H1 (cell line): ENCODE measurements at regions not wholly inside any gene's neighbourhood (a gene's known extent, or its start where the extent isn't known, plus 50 kb on each side); places are given as distances from the start of the nearest gene placed in this dataset.

Experiments
- CTCF ChIA-PET: fragments of 300-600 bp; sonication (Branson Sonifier 250); formaldehyde crosslinking; loops from one replicate; lab custom pipeline; 2021; ENCODE audit not compliant: partially characterized antibody; lab: Charles Lee
- POLR2A ChIA-PET: fragments of 300-600 bp; sonication (Branson Sonifier 250); formaldehyde crosslinking; loops from one replicate; lab custom pipeline; 2021; ENCODE audit warnings: inconsistent platforms; ENCODE audit not compliant: partially characterized antibody; lab: Charles Lee
- DNase-seq, 2 experiments: peaks; one replicate each; pipeline versions ENCODE4 v3.0.0 to v3.0.0-alpha.2; 2010 to 2022; ENCODE audit warnings: low spot score in 2 of 2, low read depth in 1 of 2, mixed read lengths in 1 of 2
- FAIRE-seq: peaks from 2 replicates; lab custom pipeline; 2011; peaks lifted over from hg19 to GRCh38; lab: Jason Lieb, UNC
- H2AFZ ChIP-seq: 2 replicates; pipeline ENCODE4 v1.8.1; 2012; ENCODE audit warnings: low read length, inconsistent platforms
- H2AK5ac ChIP-seq: 2 replicates; pipeline ENCODE4 v1.6.1; 2013; ENCODE audit warnings: low read depth, low read length
- H2BK120ac ChIP-seq: replicated peaks from 2 replicates; pipeline ENCODE3; 2013; ENCODE audit warnings: low read depth, low read length, inconsistent platforms
- H2BK12ac ChIP-seq: 2 replicates; pipeline ENCODE4 v1.6.1; 2013; ENCODE audit warnings: low read depth, low read length
- H2BK15ac ChIP-seq: 2 replicates; pipeline ENCODE4 v1.6.1; 2013; ENCODE audit warnings: low read length
- H2BK20ac ChIP-seq: 2 replicates; pipeline ENCODE4 v1.6.1; 2013; ENCODE audit warnings: low read length
- H2BK5ac ChIP-seq: 2 replicates; pipeline ENCODE4 v1.6.1; 2013; ENCODE audit warnings: low read depth, low read length
- H3K14ac ChIP-seq: 2 replicates; pipeline ENCODE4 v1.6.1; 2013; ENCODE audit warnings: inconsistent platforms; ENCODE audit not compliant: insufficient read length
- H3K18ac ChIP-seq: 2 replicates; pipeline ENCODE4 v1.6.1; 2013; ENCODE audit warnings: low read length; ENCODE audit errors: extremely low read depth
- H3K23ac ChIP-seq: 2 replicates; pipeline ENCODE4 v1.6.1; 2013; ENCODE audit warnings: inconsistent platforms; ENCODE audit not compliant: insufficient read length
- H3K23me2 ChIP-seq: 2 replicates; pipeline ENCODE4 v1.6.1; 2013; ENCODE audit warnings: low read depth, low read length
- H3K27ac ChIP-seq: 2 replicates; pipeline ENCODE4 v1.6.1; 2011; ENCODE audit warnings: low read depth, low read length, inconsistent platforms
- H3K27me3 ChIP-seq, 4 experiments: replicated peaks in 1 of 4; 1 replicate in 1 of 4; 2 replicates in 3 of 4; pipeline versions ENCODE4 v1.6.1 to v1.8.1; 2011 to 2013; ENCODE audit warnings: low read length in 3 of 4, mild to moderate bottlenecking in 3 of 4, inconsistent platforms in 2 of 4, mixed read lengths in 2 of 4, moderate library complexity in 1 of 4; ENCODE audit not compliant: control insufficient read depth in 3 of 4, insufficient read depth in 3 of 4; ENCODE audit errors: extremely low read depth in 1 of 4
- H3K36me3 ChIP-seq, 4 experiments: 2 replicates each; pipeline versions ENCODE4 v1.6.1 to v1.8.1; 2011 to 2013; ENCODE audit warnings: mild to moderate bottlenecking in 4 of 4, low read length in 3 of 4, moderate library complexity in 2 of 4, control low read depth in 1 of 4, inconsistent platforms in 1 of 4; ENCODE audit not compliant: insufficient read depth in 4 of 4, control insufficient read depth in 2 of 4
- H3K4ac ChIP-seq: replicated peaks from 2 replicates; pipeline ENCODE3; 2013; ENCODE audit warnings: low read length, low read depth, mixed read lengths, inconsistent platforms; ENCODE audit not compliant: insufficient read length
- H3K4me1 ChIP-seq, 4 experiments: replicated peaks in 1 of 4; 1 replicate in 1 of 4; 2 replicates in 3 of 4; pipeline versions ENCODE4 v1.6.1 to v1.8.1; 2011 to 2013; ENCODE audit warnings: low read length in 3 of 4, inconsistent platforms in 2 of 4, mixed read lengths in 1 of 4; ENCODE audit not compliant: insufficient read depth in 4 of 4, control insufficient read depth in 3 of 4
- H3K4me2 ChIP-seq, 2 experiments: 2 replicates each; pipeline versions ENCODE4 v1.6.1 to v1.8.1; 2011 to 2013; ENCODE audit warnings: low read depth in 2 of 2, low read length in 2 of 2, control low read depth in 1 of 2, inconsistent platforms in 1 of 2, mild to moderate bottlenecking in 1 of 2; ENCODE audit not compliant: insufficient read depth in 1 of 2
- H3K4me3 ChIP-seq, 4 experiments: fragments of 200-600, 300-600 bp in 1 of 4; sonication (generic), shearing (Covaris generic), sonication (Bioruptor Twin) in 1 of 4; 2 replicates each; pipeline versions ENCODE4 v1.5.1 to v1.8.1; 2011 to 2016; ENCODE audit warnings: low read length in 4 of 4, low read depth in 3 of 4, control low read depth in 2 of 4, inconsistent platforms in 2 of 4, mild to moderate bottlenecking in 2 of 4, mixed read lengths in 1 of 4, moderate library complexity in 1 of 4; ENCODE audit not compliant: insufficient read depth in 2 of 4; ENCODE audit errors: extremely low read depth in 1 of 4
- H3K56ac ChIP-seq: replicated peaks from 2 replicates; pipeline ENCODE3; 2013; ENCODE audit warnings: low read depth, mild to moderate bottlenecking, mixed read lengths, low read length, inconsistent platforms; ENCODE audit not compliant: insufficient read length
- H3K79me1 ChIP-seq: 2 replicates; pipeline ENCODE4 v1.6.1; 2013; ENCODE audit warnings: low read depth, low read length, control low read depth
- H3K79me2 ChIP-seq, 2 experiments: 2 replicates each; pipeline versions ENCODE4 v1.6.1 to v1.8.1; 2012 to 2013; ENCODE audit warnings: low read length in 2 of 2, mild to moderate bottlenecking in 2 of 2, inconsistent platforms in 1 of 2; ENCODE audit not compliant: insufficient read depth in 2 of 2, control insufficient read depth in 1 of 2
- H3K9ac ChIP-seq, 4 experiments: replicated peaks in 1 of 4; 1 replicate in 1 of 4; 2 replicates in 3 of 4; pipeline versions ENCODE4 v1.6.1 to v1.8.1; 2011 to 2013; ENCODE audit warnings: low read depth in 3 of 4, low read length in 3 of 4, control low read depth in 2 of 4, mild to moderate bottlenecking in 2 of 4, moderate library complexity in 2 of 4, inconsistent platforms in 1 of 4; ENCODE audit errors: extremely low read depth in 1 of 4
- H3K9me3 ChIP-seq, 2 experiments: 2 replicates each; pipeline versions ENCODE4 v1.6.1 to v1.8.1; 2012 to 2013; ENCODE audit warnings: mild to moderate bottlenecking in 2 of 2, moderate library complexity in 2 of 2, control low read depth in 1 of 2, inconsistent platforms in 1 of 2, low read depth in 1 of 2, low read length in 1 of 2, mixed read lengths in 1 of 2; ENCODE audit not compliant: insufficient read depth in 2 of 2
- H4K20me1 ChIP-seq, 2 experiments: replicated peaks in 1 of 2; 2 replicates each; pipeline versions ENCODE3 to v1.8.1; 2011 to 2013; ENCODE audit warnings: inconsistent platforms in 2 of 2, low read length in 2 of 2, mild to moderate bottlenecking in 1 of 2; ENCODE audit not compliant: insufficient read depth in 2 of 2, control insufficient read depth in 1 of 2
- H4K5ac ChIP-seq: 2 replicates; pipeline ENCODE4 v1.6.1; 2013; ENCODE audit warnings: low read length, low read depth, mixed read lengths, inconsistent platforms; ENCODE audit not compliant: insufficient read length
- H4K8ac ChIP-seq: 2 replicates; pipeline ENCODE4 v1.8.0; 2013; ENCODE audit warnings: mild to moderate bottlenecking, moderate library complexity, low read length, inconsistent platforms; ENCODE audit not compliant: insufficient read depth; ENCODE audit errors: extremely low read depth
- H4K91ac ChIP-seq: replicated peaks from 2 replicates; pipeline ENCODE3; 2013; ENCODE audit warnings: low read length, mixed read lengths, inconsistent platforms; ENCODE audit not compliant: insufficient read length
- ASH2L ChIP-seq: fragments of 200-600, 300-600 bp; sonication (generic); IDR thresholded peaks from one replicate; pipeline ENCODE4 v1.7.1; 2017; ENCODE audit warnings: low read length
- BACH1 ChIP-seq: IDR thresholded peaks from 2 replicates; pipeline ENCODE4 v1.6.1; 2012; ENCODE audit warnings: low read length, improper control_type of control experiment
- BCL11A ChIP-seq, 2 experiments: IDR thresholded peaks; one replicate each; pipeline ENCODE4 v1.6.1; 2011; ENCODE audit warnings: low read depth in 2 of 2, low read length in 2 of 2, mild to moderate bottlenecking in 2 of 2
- BRCA1 ChIP-seq: IDR thresholded peaks from 2 replicates; pipeline ENCODE4 v1.6.1; 2012; ENCODE audit warnings: low read depth, low read length, improper control_type of control experiment
- CBX5 ChIP-seq: fragments of 300-800, 300-1000 bp; sonication (generic); IDR thresholded peaks from 2 replicates; pipeline ENCODE4 v1.7.1; 2016; ENCODE audit warnings: antibody characterized with exemption, low read length, low read depth
- CHD1 ChIP-seq: IDR thresholded peaks from 2 replicates; pipeline ENCODE4 v1.6.1; 2012; ENCODE audit warnings: low read depth, low read length, improper control_type of control experiment
- EGR1 ChIP-seq: IDR thresholded peaks from 2 replicates; pipeline ENCODE4 v1.6.1; 2011; ENCODE audit warnings: low read depth, low read length, borderline replicate concordance
- GTF2F1 ChIP-seq: IDR thresholded peaks from 2 replicates; pipeline ENCODE4 v1.6.1; 2012; ENCODE audit warnings: low read depth, low read length, improper control_type of control experiment, borderline replicate concordance
- HDAC2 ChIP-seq, 2 experiments: fragments of 300-600 bp in 1 of 2; sonication (generic) in 1 of 2; IDR thresholded peaks; 2 replicates each; pipeline ENCODE4 v1.6.1; 2011 to 2012; ENCODE audit warnings: low read depth in 2 of 2, low read length in 2 of 2, mild to moderate bottlenecking in 2 of 2, moderate library complexity in 2 of 2, borderline replicate concordance in 1 of 2, inconsistent platforms in 1 of 2
- JUN ChIP-seq: IDR thresholded peaks from 2 replicates; pipeline ENCODE4 v1.6.1; 2011; ENCODE audit warnings: low read depth, mild to moderate bottlenecking, improper control_type of control experiment, low read length
- NRF1 ChIP-seq: IDR thresholded peaks from 2 replicates; pipeline ENCODE4 v1.6.1; 2011; ENCODE audit warnings: mild to moderate bottlenecking, low read depth, low read length, improper control_type of control experiment
- RNF2 ChIP-seq: fragments of 200-900, 300-1000 bp; sonication (generic); IDR thresholded peaks from 2 replicates; pipeline ENCODE4 v1.7.1; 2016; ENCODE audit warnings: borderline replicate concordance, low read depth, mild to moderate bottlenecking, antibody characterized with exemption, low read length; ENCODE audit not compliant: poor library complexity, severe bottlenecking; ENCODE audit errors: missing control alignments
- SIRT6 ChIP-seq: IDR thresholded peaks from one replicate; pipeline ENCODE4 v1.7.1; 2012; ENCODE audit warnings: low read length, inconsistent platforms
- SP2 ChIP-seq: IDR thresholded peaks from 2 replicates; pipeline ENCODE4 v1.6.1; 2012; ENCODE audit warnings: mild to moderate bottlenecking, low read length, inconsistent platforms
- ZNF274 ChIP-seq: IDR thresholded peaks from 2 replicates; pipeline ENCODE4 v1.7.0; 2012; ENCODE audit warnings: low read length, borderline replicate concordance; ENCODE audit errors: extremely low read depth
- WGBS, 2 experiments: shearing (Covaris generic) in 1 of 2; methylation state at CpG; one replicate each; pipeline versions ENCODE4 v1.1.6 to v1.1.7; 2013 to 2015; ENCODE audit warnings: low lambda C conversion rate in 2 of 2, mixed read lengths in 2 of 2, inconsistent platforms in 1 of 2, low coverage in 1 of 2, missing lambda C conversion rate in 1 of 2; ENCODE audit not compliant: insufficient replicate concordance in 2 of 2, insufficient coverage in 1 of 2, insufficient read length in 1 of 2; ENCODE audit errors: extremely low coverage in 1 of 2, missing lambda C conversion rate in 1 of 2; 5-methylcytosine and 5-hydroxymethylcytosine counted together

DNA sequence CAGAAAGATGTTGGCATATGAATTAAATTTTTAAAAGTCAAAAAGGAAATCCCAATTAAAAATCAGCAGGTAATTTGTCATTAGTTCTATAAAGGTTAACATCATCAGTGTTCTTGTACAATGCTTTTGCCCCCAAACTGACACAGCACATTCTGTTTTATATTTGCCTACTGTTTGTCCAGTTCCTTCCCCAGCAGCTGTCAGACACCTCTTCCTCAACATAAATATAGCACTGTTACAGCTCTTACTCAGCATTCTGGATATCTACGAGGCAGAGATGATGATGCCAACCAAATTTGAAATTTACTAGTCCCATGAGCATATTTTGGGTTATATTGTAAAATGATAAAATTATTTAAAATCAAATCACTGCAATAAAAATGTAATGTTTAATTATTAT is 124.6 kb downstream of the SINHCAF start:
- H3K4me2 ChIP-seq: no peak overlapping the region
- H3K9ac ChIP-seq: no peak overlapping the region
- no peak overlapping the region for H2BK5ac ChIP-seq
- no peak overlapping the region for H3K56ac ChIP-seq
- no peak overlapping the region for H3K14ac ChIP-seq
- FAIRE-seq: no peak
- no peak for DNase-seq
- H4K5ac ChIP-seq: no peak overlapping the region
- no peak overlapping the region for H2BK120ac ChIP-seq
- no peaks in the 10 kb centered on the region for H3K9me3 ChIP-seq
- H3K23me2 ChIP-seq: no peaks in the 10 kb centered on the region
- H3K27ac ChIP-seq: no peak overlapping the region
- H3K36me3 ChIP-seq: no peaks in the 10 kb centered on the region
- H3K18ac ChIP-seq: no peak overlapping the region
- no peak overlapping the region for H2BK20ac ChIP-seq
- WGBS, 2 experiments: 91% methylated on average over 1 of the region's 1 CpG; no CpG with 5 or more reads in 1 of the 2 experiments
- H3K4ac ChIP-seq: no peak overlapping the region
- no peaks in the 10 kb centered on the region for H3K79me2 ChIP-seq
- H4K20me1 ChIP-seq: no peaks in the 10 kb centered on the region
- POLR2A ChIA-PET: no interaction called here
- H4K91ac ChIP-seq: no peak overlapping the region
- H3K4me3 ChIP-seq: no peak overlapping the region
- no peak overlapping the region for H4K8ac ChIP-seq
- H3K4me1 ChIP-seq: peaks cover 0 to 9% (median 3%) of the 10 kb centered on the region in 4 experiments; a peak in 3 of 7 replicates
- no peak overlapping the region for H2AK5ac ChIP-seq
- CTCF ChIA-PET: no interaction called here
- H2BK12ac ChIP-seq: no peak overlapping the region
- H2AFZ ChIP-seq: no peak overlapping the region
- H3K27me3 ChIP-seq: no peaks in the 10 kb centered on the region
- H3K79me1 ChIP-seq: no peaks in the 10 kb centered on the region
- H3K23ac ChIP-seq: no peak overlapping the region
- no peak overlapping the region for H2BK15ac ChIP-seq
- TF ChIP-seq CBX5 (no peak), GTF2F1 (no peak), BCL11A (IDR thresholded peaks at IDR 0.05; ENCODE audit: low read depth in 2 of 2, low read length in 2 of 2) (no peak), ASH2L (no peak), BRCA1 (no peak), EGR1 (no peak), HDAC2 (IDR thresholded peaks at IDR 0.05; ENCODE audit: borderline replicate concordance in 1 of 2, low read depth in 2 of 2, low read length in 2 of 2) (no peak), SIRT6 (no peak), BACH1 (no peak), NRF1 (no peak), JUN (no peak), CHD1 (no peak), RNF2 (no peak), SP2 (no peak), ZNF274 (no peak)
